NCI-H510A treated with DMSO at 0.1 percent for 48 hours (cell line): ENCODE measurements at regions not wholly inside any gene's neighbourhood (a gene's known extent, or its start where the extent isn't known, plus 50 kb on each side); places are given as distances from the start of the nearest gene placed in this dataset.

Experiments
- DNase-seq: peaks from one replicate; lab custom pipeline; 2025; lab: John Stamatoyannopoulos, UW

GRCh38 chr4:31272331-31273061, 552.3 kb downstream of the PCDH7 start:
- no peak for DNase-seq

GRCh38 chr4:31275906-31276305, 555.7 kb downstream of the PCDH7 start:
- no peak for DNase-seq

DNA sequence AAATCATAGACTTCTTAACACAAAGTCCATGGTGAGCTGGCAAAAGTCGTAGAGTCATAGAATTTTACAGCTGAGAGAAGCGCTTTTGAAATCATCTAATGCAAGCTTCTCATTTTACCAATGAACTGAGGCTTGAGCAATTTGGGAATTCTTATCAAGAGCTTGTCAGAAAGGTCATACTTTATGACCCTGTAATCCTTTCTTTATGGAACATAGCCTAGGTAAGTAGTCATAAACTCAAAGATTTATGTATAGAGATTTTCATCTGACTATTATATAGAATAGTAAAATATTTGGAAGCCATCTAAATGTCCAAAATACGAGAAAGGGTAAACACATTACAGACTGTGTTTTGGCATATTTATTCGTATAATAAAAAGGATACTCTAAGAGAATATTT, 563.5 kb downstream of the PCDH7 start:
- DNase-seq, result no peak

DNA sequence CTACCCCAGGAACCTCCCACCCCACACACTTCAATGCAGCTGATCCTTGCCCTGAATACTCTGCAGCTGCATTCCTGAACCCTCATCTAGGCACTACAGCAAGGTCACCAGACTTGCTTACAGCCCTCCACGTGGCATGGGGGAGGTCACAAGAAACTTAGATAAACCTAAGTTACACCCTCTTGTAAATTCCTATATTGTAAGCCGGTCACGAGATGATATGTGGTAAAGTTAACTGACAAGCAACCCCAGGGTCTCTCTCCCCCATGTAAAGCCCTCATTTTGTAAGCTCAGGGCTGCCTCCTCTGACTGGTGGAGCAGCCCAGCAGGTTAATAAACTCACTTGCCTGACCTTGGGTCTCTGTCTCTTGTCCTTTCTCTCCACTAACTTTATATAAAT, 570.7 kb downstream of the PCDH7 start:
- no peak for DNase-seq

GRCh38 chr4:31291238-31291637, 571.1 kb downstream of the PCDH7 start:
- no peak for DNase-seq

DNA sequence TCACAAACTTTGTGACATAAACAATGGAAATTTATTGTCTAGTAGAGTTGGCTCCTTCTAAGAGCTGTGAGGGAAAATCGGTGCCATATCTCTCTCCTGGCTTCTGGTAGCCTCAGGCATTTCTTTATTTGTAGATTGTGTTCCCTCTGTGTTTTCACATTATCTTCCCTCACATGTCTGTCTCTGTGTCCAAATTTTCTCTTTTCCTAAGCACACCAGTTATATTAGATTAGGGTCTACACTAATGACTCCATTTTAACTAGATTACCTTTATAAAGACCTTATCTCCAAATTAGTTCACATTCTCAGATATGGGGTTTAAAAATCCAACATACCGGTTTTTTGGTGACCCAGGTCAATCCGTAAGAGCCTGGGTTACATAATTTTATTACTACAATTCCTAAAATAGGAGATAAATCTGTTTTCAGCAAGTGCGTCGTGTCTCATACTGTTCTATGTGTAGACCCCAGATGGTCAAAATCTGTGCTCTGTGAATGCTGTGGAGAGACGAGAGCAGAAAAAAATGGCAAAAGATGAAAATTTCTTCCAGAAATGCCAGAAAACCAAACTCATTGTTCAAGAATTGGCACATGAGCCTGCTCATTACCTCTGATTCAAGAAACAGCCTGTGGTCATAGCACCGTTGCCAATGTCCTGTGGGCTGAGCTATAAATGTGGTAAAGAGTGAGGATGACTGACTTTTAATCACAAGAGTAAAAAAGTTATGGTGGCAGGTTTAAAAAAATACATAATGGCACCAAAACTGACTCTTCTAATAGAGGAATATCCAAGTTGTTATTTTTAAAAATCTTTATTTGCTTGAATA, 574.7 kb downstream of the PCDH7 start:
- DNase-seq, result no peak

DNA sequence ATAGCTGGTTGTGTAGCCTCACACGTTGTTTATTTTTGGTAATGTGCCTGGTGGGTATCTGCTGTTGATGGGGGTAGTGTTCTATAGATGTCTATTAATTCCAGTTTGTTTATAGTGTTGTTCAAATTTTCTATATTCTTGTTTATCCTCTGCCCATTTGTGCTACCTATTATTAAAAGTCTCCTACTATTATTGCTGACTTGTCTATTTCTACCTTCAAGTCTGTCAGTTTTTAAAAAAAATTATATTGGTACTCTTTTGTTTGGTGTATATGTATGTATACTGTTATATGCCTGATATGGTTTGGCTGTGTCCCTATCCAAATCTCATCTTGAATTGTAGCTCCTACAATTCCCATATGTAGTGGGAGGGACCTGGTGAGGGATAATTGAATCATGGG, 578.6 kb downstream of the PCDH7 start:
- no peak for DNase-seq

DNA sequence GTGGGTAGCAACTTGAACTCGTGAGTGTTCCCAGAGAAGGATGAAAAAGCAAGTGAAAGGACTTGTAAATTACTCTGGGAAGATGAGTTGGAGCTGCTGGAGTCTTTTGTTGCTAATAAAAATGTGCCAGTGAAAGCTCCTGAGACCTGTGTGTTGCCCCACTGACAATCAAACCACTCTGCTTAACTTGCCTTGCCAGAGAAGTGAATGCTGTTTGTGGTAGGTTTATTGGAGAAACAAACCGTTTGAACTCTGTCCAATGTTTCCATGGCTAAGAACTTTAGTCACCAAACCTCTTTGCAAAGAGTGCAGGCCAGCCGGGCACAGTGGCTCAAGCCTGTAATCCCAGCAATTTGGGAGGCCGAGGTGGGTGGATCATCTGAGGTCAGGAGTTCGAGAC, 586.9 kb downstream of the PCDH7 start:
- no peak for DNase-seq

DNA sequence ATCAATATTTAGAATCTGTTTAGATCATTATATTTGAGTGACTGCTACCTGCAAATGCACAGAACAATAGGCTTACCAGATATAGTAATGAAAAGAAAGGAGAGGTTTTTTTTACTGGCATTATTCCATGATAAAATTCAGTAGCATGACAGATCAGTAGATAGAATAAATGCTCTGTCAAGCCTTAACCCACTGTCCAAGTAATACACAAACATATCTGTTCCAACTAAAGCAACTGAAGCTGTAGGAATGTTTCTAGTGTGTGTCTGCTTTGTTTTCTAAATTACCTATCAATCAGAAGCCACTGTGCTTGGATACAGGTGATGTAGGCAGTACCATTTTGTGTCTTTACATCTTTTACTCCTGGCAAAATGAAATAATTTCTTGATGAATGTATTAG, 604.6 kb downstream of the PCDH7 start:
- DNase-seq, result no peak

DNA sequence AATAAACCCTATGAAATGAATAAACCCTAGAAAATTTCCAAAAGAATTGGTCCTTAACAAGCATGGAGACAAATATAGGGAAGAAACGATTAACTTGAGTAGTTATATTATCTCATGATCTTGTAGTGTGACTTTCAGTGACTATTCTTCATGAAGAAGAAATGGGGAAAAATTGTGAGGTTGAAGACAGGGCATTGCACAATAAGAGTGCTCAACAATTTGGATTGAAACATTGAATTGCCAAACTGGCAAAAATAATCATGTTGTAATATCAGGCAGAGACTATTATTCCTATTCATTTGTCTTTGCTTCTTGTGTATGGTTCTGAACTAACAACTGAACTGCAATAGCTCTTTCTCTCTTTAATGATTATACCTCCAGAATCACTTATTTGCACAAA, 605.1 kb downstream of the PCDH7 start:
- DNase-seq, result no peak

GRCh38 chr4:31327031-31327430, 606.9 kb downstream of the PCDH7 start:
- DNase-seq, result no peak

- no peak for DNase-seq
Observed at GRCh38 chr4:31328932-31329331, 608.8 kb downstream of the PCDH7 start.

GRCh38 chr4:31334086-31334910, 614.1 kb downstream of the PCDH7 start:
- no peak for DNase-seq

GRCh38 chr4:31338000-31338399, 617.8 kb downstream of the PCDH7 start:
- no peak for DNase-seq

GRCh38 chr4:31341601-31342359, 621.6 kb downstream of the PCDH7 start:
- DNase-seq, result no peak

- no peak for DNase-seq
Observed at GRCh38 chr4:31343061-31343460, 622.9 kb downstream of the PCDH7 start.

GRCh38 chr4:31349907-31350306, 629.7 kb downstream of the PCDH7 start:
- no peak for DNase-seq

GRCh38 chr4:31351695-31352094, 631.5 kb downstream of the PCDH7 start:
- no peak for DNase-seq

GRCh38 chr4:31356839-31357238, 636.7 kb downstream of the PCDH7 start:
- DNase-seq, result no peak

DNA sequence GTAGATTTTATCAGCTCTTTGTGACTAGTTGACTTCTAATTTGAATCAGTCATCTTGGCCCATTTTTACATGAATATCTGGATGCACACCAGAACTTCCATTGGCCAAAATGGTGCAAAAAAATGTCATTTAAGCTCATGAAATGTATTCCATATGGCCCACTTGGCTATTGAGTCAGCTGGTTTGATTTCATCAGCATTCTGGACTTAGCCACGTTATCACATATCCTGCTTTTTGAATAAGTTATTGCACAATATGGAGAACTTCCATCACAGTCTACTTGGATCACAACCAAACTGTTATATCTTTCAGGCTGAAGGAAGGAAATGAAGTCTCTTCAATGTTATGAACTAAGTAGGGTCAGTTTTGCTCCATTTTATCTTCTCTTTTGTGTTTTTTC, 640.6 kb downstream of the PCDH7 start:
- DNase-seq, result no peak

- DNase-seq, result no peak
Observed at GRCh38 chr4:31362756-31363155, 642.6 kb downstream of the PCDH7 start.
